ENCODE measurements at regions not wholly inside any gene's neighbourhood (a gene's known extent, or its start where the extent isn't known, plus 50 kb on each side); places are given as distances from the start of the nearest gene placed in this dataset.
A peak's percentile ranks its signal among the peaks of the same experiment; 100 is the strongest.

GRCh38 chr5:93096561-93096960 is 484.5 kb downstream of the NR2F1-AS1 start:
- no peak for DNase-seq

GRCh38 chr5:93092349-93093105 is 488.5 kb downstream of the NR2F1-AS1 start:
- peak in 1 of 2 donors; percentile 38 for DNase-seq

- no peak for DNase-seq
These were observed 490.3 kb downstream of the NR2F1-AS1 start for GRCh38 chr5:93090698-93091097.

DNA sequence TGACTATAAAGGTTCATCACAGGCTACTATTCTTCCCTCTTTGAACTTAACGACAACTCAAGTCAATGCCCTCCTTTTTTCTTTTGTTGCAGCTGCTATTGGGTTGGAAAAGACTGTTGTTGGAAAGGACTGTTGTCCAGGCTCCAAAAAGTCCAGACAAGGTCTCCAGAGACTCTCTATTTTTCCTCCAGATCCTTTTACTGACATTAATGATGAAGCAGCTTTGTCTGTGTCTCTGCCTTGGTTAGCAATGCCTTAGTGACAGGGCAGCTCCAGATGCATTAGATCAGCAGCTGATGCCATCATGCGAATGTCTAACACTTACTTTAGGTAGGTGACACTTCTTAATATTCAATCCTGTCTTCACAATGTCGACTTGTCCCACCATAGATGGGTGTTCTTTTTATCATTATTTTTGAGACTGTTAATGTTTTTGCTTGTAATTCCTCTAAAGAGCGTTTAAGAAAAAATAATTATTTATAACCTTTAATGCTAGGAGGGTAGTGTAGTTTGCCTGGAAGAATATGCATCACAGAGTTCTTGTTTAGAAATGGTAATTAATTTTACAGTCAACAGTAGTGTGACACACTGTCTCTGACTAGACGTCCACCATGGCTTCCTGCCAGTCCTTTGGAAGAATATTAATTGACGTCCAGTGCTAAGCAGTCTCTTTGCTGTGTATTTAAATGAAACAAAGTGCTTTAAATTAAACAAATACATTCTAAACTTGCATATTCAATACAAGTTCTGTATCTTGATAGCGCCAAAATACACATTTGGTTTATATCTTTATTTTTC is 492.2 kb downstream of the NR2F1-AS1 start:
- DNase-seq = no peak

DNA sequence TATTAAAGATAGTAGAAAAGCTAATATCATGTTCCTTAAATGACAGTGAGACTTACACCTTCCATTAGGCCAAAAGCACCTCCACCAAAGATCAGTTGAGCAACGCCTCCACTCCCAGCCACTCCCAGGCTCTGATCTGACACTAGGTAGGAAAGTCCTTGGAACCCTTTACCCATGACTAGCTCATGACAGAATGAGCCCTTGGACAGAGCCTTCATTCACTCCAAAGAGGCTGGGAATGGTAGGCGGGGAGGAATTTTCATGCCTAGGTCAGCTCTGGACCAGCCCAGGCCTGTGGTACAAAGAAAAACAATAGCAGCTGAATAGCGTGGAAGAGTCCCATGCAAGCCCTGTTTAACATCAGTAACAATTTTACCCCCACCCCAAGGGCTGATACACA is 493.7 kb downstream of the NR2F1-AS1 start:
- no peak for DNase-seq

- no peak for DNase-seq
These were observed 498.0 kb downstream of the NR2F1-AS1 start for GRCh38 chr5:93082981-93083380.

DNA sequence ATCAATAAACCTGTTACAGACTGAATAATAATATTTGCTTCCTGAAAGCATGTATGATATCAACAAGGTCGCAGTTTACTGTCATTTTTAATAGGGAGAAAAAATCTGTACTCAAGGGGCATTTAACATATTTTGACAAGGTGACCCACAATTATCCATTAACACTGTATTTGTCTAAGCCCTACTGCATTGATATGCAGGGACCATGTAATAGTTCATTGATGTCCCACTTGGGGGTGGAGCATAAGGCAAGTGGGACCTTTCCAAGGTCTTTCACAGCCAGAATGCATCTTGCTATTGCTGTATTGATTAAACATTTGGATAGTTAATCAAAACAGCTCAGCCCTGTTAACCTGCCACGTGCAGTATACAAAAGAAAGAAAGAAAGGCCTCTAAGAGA is 502.0 kb downstream of the NR2F1-AS1 start:
- no peak for DNase-seq

- peak in 1 of 2 donors; percentile 13 for DNase-seq
These were observed 502.7 kb downstream of the NR2F1-AS1 start for GRCh38 chr5:93078082-93079038.

- DNase-seq = no peak
These were observed 504.5 kb downstream of the NR2F1-AS1 start for GRCh38 chr5:93076566-93076965.

- no peak for DNase-seq
These were observed 504.9 kb downstream of the NR2F1-AS1 start for GRCh38 chr5:93076096-93076495.

DNA sequence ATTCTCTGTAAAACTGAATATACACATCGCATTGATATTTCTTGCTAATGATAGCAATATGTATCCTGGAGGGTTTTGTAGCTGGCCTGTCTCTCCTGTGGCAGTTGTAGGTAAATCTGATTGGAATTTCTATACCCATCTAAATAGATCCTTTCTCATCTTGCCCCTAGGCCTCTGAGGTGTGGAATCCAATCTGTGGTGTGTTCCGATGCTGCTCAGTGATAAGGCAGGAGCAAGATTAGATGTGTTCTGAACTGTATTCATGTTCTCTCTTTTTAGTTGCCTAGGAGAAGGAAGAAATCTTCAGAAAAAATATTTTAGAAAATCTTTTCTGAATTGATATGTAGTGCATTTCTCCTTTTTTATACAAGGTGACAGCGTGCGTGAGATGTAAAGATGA is 507.5 kb downstream of the NR2F1-AS1 start:
- DNase-seq = no peak

GRCh38 chr5:93072831-93073459 is 508.1 kb downstream of the NR2F1-AS1 start:
- no peak for DNase-seq

DNA sequence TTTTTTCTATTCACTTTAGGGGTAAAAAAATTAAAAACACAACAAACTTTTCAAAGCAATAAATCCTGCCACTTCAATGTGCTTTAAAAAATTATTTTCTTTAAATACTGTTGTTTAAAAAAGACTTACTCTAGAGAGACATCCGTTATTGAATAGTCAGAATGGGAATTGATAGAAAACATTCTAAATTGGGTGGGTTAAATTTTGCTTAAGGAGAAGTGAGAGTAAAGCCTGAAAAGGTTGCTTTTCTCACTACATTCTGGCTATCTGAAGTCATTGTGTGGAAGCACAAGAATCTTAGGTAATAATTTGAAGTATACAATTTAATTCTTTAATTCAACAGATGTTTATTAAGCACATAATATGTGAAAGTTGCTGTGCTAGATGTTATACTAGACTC is 509.3 kb downstream of the NR2F1-AS1 start:
- DNase-seq = no peak

DNA sequence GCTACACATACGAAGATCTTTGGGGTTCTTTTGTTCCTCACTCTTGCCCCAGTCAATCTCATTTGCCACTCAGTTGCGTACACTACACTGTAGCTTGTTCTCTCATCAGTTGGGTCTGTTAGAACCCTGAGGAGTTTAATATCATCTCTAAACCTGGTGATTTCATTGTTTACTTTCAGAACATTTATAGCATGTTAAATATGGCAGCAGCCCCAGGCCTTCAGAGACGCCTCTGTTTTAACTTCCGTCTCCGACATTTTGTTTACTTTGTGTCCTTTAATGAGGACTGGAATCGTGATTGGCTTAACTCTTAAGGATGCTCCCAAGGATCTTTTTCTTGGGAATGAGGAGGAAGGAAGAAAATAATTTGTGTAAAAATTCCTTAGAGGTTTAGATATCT is 510.1 kb downstream of the NR2F1-AS1 start:
- no peak for DNase-seq

DNA sequence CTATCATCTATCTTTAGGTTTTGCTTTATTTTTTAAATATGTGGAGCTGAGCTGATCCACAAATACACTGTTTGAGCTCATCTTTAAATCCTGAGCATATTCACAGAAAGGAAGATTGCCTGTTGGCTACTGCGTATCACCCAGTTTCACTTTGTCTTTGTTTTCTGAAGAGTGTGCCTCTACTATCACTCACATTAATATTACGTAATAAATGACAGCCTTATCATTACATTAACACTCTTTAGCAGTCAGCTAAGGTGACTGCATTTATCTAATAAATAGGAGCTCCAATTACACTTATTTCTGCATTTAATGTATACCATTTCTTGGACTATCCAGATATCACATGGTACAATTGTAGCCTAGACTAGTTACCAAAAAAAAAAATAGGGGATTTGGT is 511.7 kb downstream of the NR2F1-AS1 start:
- no peak for DNase-seq

DNA sequence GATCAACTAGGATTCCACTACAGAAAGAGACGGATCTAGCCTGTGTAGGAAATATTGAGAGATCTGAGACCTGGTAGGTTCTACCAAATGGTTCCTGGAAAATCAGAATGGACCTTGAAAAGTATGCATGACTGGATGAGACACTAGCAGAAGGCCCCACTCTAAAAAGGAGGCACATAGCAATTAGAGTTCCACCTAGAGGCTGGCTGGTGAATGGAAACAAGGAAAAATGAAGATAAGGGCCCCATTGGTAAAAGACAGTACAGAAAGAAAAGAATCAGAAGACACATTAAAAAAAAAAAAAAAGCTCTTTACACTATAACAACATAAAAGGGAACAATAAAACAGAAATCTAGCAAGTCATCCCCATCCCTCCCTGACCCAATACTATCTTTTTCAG is 518.5 kb downstream of the NR2F1-AS1 start:
- no peak for DNase-seq

DNA sequence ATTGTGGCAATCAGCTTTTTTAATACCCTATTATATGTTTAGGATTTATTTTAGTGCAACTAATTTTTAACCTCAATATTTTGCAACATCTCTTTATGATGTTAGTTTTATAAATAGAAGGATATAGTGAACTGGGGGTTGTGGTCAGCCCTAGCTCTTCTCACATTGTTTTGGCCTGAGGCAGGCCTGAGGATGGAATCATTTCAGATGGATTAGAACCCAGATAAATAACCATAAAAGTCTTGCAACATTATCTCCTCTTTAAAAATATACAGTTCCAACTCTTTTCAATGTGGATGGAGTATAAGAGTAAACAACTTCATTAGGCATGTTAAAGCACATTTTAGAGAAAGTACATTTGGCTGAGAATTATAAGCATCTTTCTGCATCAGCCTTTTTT is 522.7 kb downstream of the NR2F1-AS1 start:
- no peak for DNase-seq

GRCh38 chr5:93057311-93057710 is 523.7 kb downstream of the NR2F1-AS1 start:
- DNase-seq = no peak

DNA sequence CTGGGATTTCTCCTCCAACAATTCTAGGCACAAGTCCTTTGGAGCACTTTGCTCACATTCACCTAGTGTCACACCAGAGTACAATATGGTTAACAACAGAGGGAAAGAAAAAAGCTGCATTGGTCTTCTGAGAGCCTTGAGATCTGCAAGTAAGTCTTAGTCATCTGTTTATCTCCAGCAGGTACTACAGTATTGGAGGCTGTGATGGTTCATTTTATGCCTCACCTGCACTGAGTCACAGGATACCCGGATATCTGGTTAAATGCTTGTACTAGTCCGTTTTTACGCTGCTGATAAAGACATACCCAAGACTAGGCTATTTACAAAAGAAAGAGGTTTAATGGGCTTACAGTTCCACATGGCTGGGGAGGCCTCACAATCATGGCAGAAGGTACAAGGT is 525.0 kb downstream of the NR2F1-AS1 start:
- DNase-seq = no peak

- no peak for DNase-seq
These were observed 525.5 kb downstream of the NR2F1-AS1 start for GRCh38 chr5:93055561-93055960.

GRCh38 chr5:93054424-93055163 is 526.4 kb downstream of the NR2F1-AS1 start:
- DNase-seq = no peak

- no peak for DNase-seq
These were observed 527.2 kb downstream of the NR2F1-AS1 start for GRCh38 chr5:93053825-93054224.

Data from hippocampal formation (tissue), 2 donors.